Femur (tissue), 1 donor: ENCODE measurements at regions not wholly inside any gene's neighbourhood (a gene's known extent, or its start where the extent isn't known, plus 50 kb on each side); places are given as distances from the start of the nearest gene placed in this dataset.

Experiments used
- DNase-seq: peaks from one replicate; pipeline ENCODE4 v3.0.0-alpha.2; 2017

DNA sequence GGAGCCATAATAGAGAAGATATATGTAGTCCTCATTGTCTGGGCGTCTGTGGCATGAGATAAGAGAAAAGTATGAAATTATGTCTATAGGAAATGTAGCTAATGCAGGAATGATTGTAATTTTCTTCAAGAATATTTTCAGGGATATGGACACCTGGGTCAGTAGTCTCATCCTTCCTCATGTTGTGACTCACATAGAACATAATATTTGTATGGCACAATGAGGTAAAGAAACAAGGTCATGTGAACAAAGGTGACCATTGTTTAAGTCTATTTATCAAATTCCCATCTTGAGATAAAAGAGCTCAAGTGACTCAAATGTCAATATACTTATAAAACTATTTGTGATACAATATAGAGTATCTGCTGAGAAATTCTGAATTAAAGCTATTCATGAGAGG lies 345.5 kb upstream of the ROBO1 start:
- DNase-seq = no peak

- DNase-seq = no peak
These were observed 331.8 kb upstream of the ROBO1 start for GRCh38 chr3:80099559-80100066.

DNA sequence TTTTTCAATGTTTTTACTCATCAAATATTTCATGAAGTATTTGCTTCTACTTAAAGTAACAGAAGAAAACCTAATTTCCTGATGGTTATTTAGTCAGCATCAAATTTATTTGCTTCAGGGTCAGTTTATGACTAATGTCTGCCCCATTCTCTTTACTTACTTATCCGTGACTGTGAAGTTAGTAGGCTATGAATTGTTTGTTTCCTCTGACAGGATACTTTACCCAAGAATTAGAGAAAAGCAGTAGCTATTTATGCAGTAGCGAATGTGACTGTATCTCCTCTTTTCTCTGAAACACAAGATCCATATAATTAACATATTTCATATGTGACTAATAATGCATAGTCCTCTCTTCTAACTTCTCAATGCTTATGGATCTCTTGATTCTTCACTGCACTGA lies 329.9 kb upstream of the ROBO1 start:
- DNase-seq = no peak

DNA sequence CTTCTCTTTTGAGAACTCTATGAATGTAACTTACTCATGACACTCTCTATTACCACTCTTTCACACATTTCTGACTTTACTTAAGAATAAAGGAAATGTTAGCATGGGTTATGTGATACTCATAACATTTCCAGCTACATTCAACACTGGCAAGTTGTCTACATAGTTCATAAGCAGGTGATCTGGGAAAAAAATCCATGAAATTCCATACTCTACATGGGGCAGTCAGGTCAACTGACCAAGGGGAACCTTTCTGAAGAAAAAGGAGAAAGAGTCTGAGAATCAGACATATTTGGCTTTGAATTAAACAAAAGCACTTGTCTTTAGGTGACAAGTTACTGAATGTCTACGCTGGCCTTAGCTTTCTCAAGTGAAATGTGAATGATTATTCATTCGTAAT lies 329.1 kb upstream of the ROBO1 start:
- DNase-seq = no peak

DNA sequence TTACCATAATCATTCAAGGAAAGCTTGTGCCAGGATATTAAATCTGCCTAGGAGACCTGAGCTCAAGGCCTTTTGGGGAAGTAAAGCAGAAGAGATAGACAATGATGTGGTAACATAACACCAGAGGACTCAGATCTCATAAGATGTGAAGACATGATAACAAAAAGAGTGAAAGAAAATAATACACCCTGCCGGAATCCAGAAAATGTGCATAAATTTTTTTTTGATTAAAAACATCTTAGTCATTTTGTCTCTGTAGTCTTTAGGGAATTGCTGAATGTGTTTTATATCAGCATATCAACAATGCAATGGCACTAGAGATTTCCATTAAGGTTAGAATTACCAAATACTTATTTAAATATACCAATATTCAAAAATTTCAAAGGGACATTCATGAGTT lies 326.8 kb upstream of the ROBO1 start:
- DNase-seq = no peak

DNA sequence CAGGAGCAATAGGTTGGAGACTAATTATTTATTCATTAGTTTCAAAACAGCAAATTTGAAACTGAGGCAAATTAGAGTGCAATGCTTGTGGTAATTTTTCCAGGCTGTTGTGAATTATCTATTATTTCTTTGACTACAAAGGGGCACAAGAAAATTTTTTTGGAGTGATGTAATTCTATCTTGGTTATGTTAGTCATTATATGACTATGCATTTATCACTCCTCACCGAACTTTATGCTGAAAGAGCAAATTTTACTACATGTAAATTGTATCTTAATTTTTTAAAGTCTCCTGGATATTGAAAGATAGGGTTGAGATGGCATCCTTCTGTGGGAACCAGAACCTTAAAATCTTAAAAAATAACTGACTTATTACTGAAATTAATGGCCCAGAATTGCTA lies 320.0 kb upstream of the ROBO1 start:
- no peak for DNase-seq

GRCh38 chr3:80086426-80086825 lies 318.6 kb upstream of the ROBO1 start:
- no peak for DNase-seq

DNA sequence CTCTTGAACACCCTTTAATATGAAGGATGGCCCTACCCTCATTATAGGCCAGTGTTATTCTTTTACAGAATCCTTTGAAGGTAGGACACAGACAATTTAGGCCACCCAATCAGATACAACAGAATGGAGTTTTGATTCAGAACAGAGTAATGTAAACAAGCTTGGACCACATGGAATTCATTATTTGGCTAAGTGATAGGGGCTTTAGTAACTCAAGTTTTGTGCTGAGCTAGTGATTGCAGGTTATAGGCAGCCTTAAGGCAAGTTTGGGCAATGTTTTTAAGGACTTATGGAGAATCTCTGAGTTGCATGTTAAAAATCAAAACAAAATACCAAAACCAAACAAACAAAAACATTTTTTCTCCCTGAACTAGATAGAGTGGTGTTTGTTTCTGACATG lies 312.1 kb upstream of the ROBO1 start:
- DNase-seq = no peak

DNA sequence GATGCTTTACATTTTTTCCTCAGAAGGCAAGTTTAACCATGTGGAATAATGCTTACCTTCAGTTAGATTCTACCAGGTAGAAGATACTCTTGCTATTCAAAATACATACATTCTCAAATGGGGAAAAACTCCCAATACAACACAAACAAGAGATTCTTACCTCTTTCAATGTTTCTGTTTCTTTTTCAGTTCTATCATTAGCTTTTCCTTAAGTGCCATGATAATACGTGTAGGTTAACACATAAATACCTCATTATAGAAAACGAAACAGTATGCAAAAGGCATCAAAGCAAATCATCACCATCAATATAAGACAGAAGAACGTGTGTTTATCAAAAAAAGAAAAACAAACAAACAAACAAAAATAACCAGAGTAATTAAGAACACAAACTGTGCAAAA lies 300.7 kb upstream of the ROBO1 start:
- no peak for DNase-seq

- no peak for DNase-seq
These were observed 295.7 kb upstream of the ROBO1 start for GRCh38 chr3:80063535-80063934.

DNA sequence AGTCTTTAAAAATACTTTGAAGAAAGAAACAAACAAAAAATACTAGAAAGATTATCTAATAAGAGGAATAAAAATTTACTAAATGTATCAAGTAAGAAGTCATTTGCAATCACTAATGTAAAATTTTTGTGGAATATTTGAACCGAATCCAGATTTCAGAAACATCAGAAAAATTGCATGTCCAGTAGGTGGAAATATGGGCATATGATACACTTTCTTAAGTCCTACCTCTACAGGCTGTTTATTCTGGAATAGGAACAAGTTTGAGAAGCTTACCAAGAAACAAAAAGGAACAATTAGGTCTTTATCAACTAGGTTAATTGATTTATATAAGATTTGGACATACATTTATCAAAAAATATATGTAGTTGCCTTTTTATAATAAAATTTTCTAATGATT lies 292.9 kb upstream of the ROBO1 start:
- DNase-seq = no peak

GRCh38 chr3:80055306-80055705 lies 287.5 kb upstream of the ROBO1 start:
- DNase-seq = no peak

GRCh38 chr3:80052271-80052670 lies 284.5 kb upstream of the ROBO1 start:
- DNase-seq = no peak

- no peak for DNase-seq
These were observed 283.8 kb upstream of the ROBO1 start for GRCh38 chr3:80051602-80051962.

- DNase-seq = no peak
These were observed 283.2 kb upstream of the ROBO1 start for GRCh38 chr3:80050826-80051601.

DNA sequence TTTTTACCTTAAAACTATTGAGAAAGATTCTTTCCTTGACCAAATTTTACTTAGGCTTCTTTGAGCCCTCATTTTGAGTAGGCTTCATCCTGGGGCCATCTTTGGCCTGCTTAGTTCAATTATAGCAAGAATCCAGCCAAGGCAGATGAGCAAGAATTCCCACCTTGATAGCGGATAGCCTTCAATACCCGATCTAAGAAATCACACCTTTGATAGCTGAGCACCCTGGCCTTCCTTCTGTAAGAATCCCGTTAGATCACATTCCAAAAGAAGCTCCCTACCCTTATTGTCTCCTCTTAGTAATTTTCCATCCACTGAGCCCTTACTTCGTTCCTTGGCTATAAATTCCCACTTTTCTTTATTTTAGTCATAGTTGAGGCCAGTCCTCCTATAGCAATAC lies 275.4 kb upstream of the ROBO1 start:
- no peak for DNase-seq

DNA sequence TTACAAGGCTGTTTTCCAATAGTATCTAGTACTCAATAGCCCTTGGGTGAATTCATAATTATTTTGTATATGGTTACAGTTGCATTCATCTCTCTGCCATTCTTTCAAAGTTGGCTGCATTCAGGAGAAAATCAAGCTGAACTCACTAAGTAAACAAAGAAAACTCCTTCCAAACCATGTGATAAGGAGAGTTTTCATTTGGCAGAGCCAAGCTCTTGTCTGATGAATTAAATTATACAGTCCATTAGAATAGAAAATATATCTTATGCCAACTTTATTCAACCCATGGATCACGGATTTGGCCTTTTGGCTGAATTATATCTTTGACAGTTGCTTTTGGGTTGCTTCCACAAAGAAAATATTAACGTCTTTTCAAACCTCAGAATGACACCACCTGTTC lies 272.3 kb upstream of the ROBO1 start:
- no peak for DNase-seq

- DNase-seq = no peak
These were observed 268.4 kb upstream of the ROBO1 start for GRCh38 chr3:80036176-80036575.

- DNase-seq = no peak
These were observed 267.2 kb upstream of the ROBO1 start for GRCh38 chr3:80035021-80035420.

GRCh38 chr3:80023010-80023409 lies 255.2 kb upstream of the ROBO1 start:
- DNase-seq = no peak

GRCh38 chr3:80018375-80018774 lies 250.6 kb upstream of the ROBO1 start:
- DNase-seq = no peak

DNA sequence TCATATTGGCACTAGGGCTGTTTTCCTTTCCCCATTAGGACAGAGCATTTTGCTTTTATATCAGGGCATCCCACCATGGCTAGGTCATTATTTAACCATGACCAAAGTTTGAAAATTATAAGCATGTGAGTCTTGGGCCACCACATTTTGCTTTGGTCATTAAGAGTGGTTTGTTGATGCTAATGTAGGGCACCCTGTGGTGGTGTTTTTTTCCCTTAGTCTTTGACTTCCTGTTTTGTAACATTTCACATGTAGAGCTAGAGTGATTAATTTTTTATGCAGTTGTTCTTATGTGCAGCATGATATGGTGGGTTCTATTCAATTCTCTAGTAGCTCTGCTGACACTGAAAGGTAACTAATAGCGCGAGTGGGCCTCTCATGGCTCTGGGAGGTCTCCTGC lies 249.6 kb upstream of the ROBO1 start:
- no peak for DNase-seq

- no peak for DNase-seq
These were observed 246.8 kb upstream of the ROBO1 start for GRCh38 chr3:80014576-80014975.

DNA sequence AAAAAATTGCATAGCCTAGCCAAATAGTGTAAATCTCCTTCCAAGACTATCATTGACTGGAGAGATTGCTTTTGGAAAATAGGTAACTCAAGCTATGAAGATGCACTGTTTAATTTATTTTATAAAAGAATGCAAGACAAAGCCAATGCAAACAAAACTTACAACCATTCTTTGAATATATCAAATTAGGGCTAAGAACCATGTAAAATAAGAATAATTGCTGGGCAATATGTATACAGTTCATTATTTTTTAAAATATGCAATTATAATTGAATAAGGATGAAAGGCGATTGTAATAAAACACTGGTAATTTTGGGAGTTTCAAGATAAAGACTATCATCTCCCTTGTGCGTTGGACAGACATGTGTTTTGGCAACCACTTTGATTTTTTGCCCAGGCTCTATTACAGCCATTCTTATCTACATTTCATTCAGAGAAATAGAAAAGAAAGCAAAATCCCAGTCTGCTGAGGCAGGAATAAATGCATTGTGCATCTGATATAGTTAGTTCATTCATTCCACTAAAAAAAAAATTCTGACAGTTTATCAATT lies 242.3 kb upstream of the ROBO1 start:
- DNase-seq = no peak

- no peak for DNase-seq
These were observed 239.7 kb upstream of the ROBO1 start for GRCh38 chr3:80007522-80007921.
